ENCODE measurements at regions not wholly inside any gene's neighbourhood (a gene's known extent, or its start where the extent isn't known, plus 50 kb on each side); places are given as distances from the start of the nearest gene placed in this dataset.

GRCh38 chr5:96597438-96598020 is 64.6 kb upstream of the CAST start:
- TF ChIP-seq CTBP1 (IDR thresholded peaks at IDR 0.05; ENCODE audit: borderline replicate concordance) = no peak
- no peak for TF ChIP-seq TARDBP (IDR thresholded peaks at IDR 0.05)
- TF ChIP-seq FOXM1 (IDR thresholded peaks at IDR 0.05; ENCODE audit: borderline replicate concordance) = no peak

All from HEK293T (cell line).